ENCODE measurements at regions not wholly inside any gene's neighbourhood (a gene's known extent, or its start where the extent isn't known, plus 50 kb on each side); places are given as distances from the start of the nearest gene placed in this dataset.

DNA sequence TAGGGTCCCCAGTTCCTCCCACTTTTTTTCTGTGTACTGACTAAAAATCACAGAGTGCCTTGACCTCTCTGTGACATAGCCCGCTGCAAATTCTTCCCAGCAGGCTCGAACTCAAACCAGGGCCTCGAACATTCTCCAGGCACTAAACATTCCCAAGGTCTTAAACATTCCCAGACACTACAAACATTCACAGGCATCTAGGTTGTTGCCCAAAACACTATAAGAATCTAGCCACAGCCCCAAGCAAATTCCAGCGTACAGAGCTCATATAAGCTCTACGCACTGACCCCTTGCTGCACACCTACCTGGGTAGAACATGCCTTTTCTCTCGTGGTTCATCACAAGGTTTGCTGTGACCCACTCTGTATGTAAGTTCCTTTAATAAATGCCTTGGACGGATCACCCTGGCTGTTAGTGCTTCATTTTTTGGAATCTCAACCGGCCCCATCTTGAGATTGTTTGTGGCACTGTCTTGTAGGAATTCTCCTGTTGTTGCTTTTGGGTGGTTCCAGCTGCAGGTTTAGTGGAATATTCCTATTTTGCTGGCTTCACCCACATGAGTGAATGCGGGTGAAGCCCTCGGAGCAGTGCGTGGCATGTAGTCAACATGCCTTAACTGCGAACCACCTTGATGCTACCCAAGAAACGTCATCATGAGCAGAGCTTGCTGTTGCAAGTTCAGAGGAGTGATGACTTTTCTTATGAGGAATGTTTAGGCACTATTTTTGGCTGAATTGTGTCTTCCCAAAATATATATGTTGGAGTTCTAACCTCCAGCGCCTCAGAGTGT, 230.0 kb downstream of the HS3ST1 start:
- TF ChIP-seq, protein P1, sequence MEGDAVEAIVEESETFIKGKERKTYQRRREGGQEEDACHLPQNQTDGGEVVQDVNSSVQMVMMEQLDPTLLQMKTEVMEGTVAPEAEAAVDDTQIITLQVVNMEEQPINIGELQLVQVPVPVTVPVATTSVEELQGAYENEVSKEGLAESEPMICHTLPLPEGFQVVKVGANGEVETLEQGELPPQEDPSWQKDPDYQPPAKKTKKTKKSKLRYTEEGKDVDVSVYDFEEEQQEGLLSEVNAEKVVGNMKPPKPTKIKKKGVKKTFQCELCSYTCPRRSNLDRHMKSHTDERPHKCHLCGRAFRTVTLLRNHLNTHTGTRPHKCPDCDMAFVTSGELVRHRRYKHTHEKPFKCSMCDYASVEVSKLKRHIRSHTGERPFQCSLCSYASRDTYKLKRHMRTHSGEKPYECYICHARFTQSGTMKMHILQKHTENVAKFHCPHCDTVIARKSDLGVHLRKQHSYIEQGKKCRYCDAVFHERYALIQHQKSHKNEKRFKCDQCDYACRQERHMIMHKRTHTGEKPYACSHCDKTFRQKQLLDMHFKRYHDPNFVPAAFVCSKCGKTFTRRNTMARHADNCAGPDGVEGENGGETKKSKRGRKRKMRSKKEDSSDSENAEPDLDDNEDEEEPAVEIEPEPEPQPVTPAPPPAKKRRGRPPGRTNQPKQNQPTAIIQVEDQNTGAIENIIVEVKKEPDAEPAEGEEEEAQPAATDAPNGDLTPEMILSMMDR (IDR thresholded peaks at IDR 0.05): no peak
- TF ChIP-seq POLR2AphosphoS5 (IDR thresholded peaks at IDR 0.05) (no peak), POLR2A (IDR thresholded peaks at IDR 0.05) (no peak), EP300 (IDR thresholded peaks at IDR 0.05; ENCODE audit: low read depth) (no peak)
